Endometrial microvascular endothelial cells (primary cell): ENCODE measurements at regions not wholly inside any gene's neighbourhood (a gene's known extent, or its start where the extent isn't known, plus 50 kb on each side); places are given as distances from the start of the nearest gene placed in this dataset.

Experiments used
- in situ Hi-C: cut with HindIII; loops from 2 replicates; pipeline ENCODE4 v1.10.0; 2017; ENCODE audit warnings: low sequenced_read_pairs, low pct_unique_long_range_greater_than_20kb; ENCODE audit errors: inconsistent ontology term

- in situ Hi-C loops, result loop anchor here (5.0 kb wide), 1 partner anchor 103 kb away; no protein-coding TSS in a partner anchor
Measured at GRCh38 chr12:46470036-46470627, 97.6 kb upstream of the SLC38A2 start.

- in situ Hi-C loops, result no loop called here
Measured at GRCh38 chr12:46468813-46469212, 96.2 kb upstream of the SLC38A2 start.

- in situ Hi-C loops, result no loop called here
Measured at GRCh38 chr12:46468160-46468559, 95.6 kb upstream of the SLC38A2 start.

GRCh38 chr12:46465307-46465706, 92.7 kb upstream of the SLC38A2 start:
- in situ Hi-C loops, result no loop called here

- in situ Hi-C loops, result no loop called here
Measured at GRCh38 chr12:46464863-46465262, 92.3 kb upstream of the SLC38A2 start.

GRCh38 chr12:46462641-46463355, 90.2 kb upstream of the SLC38A2 start:
- in situ Hi-C loops, result no loop called here

- in situ Hi-C loops, result no loop called here
Measured at GRCh38 chr12:46461907-46462640, 89.5 kb upstream of the SLC38A2 start.

- in situ Hi-C loops, result no loop called here
Measured at GRCh38 chr12:46461459-46461858, 88.9 kb upstream of the SLC38A2 start.

GRCh38 chr12:46460682-46461210, 88.2 kb upstream of the SLC38A2 start:
- in situ Hi-C loops, result no loop called here

- in situ Hi-C loops, result no loop called here
Measured at GRCh38 chr12:46459861-46460545, 87.4 kb upstream of the SLC38A2 start.

- in situ Hi-C loops, result no loop called here
Measured at GRCh38 chr12:46459111-46459510, 86.5 kb upstream of the SLC38A2 start.

GRCh38 chr12:46458500-46459102, 86.0 kb upstream of the SLC38A2 start:
- in situ Hi-C loops, result no loop called here

GRCh38 chr12:46457958-46458357, 85.4 kb upstream of the SLC38A2 start:
- in situ Hi-C loops, result no loop called here

- in situ Hi-C loops, result no loop called here
Measured at GRCh38 chr12:46456356-46457334, 84.1 kb upstream of the SLC38A2 start.

- in situ Hi-C loops, result no loop called here
Measured at GRCh38 chr12:46455648-46456352, 83.2 kb upstream of the SLC38A2 start.

- in situ Hi-C loops, result no loop called here
Measured at GRCh38 chr12:46454981-46455380, 82.4 kb upstream of the SLC38A2 start.

- in situ Hi-C loops, result no loop called here
Measured at GRCh38 chr12:46453428-46453827, 80.9 kb upstream of the SLC38A2 start.
